HL-60/S4 treated with phorbol 12-myristate 13-acetate at 8.2 ng/mL for 4 days and 3 days (cell line): ENCODE measurements at regions not wholly inside any gene's neighbourhood (a gene's known extent, or its start where the extent isn't known, plus 50 kb on each side); places are given as distances from the start of the nearest gene placed in this dataset.
"Not testable (repeated sequence)": the region's sequence is repeated elsewhere in the genome, so short reads cannot be mapped to it uniquely, and the experiment has no call there.

Experiments
- in situ Hi-C: fragments of 300-500 bp; cut with MboI; formaldehyde crosslinking; loops from 2 replicates; pipeline ENCODE4 v1.15.0; 2022; ENCODE audit warnings: low sequenced_read_pairs

- in situ Hi-C loops = no loop called here
These were observed 154.7 kb upstream of the LSM14A start for GRCh38 chr19:34017601-34018000.

GRCh38 chr19:34018546-34018945, 153.8 kb upstream of the LSM14A start:
- in situ Hi-C loops = no loop called here

DNA sequence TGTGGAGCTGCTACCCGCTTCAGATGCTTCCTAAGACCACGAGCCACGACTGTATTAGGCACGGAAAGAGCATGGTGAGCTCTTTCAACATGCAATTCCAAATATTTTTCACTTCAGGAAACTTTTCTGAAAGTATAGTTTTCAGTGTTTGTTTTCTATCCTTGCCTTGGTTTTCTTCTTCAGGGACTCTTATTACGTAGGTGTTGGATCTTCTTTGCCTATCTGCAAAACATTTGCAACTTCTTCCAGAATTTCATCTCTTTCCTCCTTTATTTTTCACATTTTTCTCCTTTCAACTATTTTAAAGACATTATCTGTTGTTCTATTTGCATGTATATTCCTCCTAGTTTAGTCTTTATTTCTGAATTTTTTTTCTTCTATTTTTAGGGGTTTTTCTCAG, 148.9 kb upstream of the LSM14A start:
- in situ Hi-C loops = no loop called here

GRCh38 chr19:34033880-34034279, 138.4 kb upstream of the LSM14A start:
- in situ Hi-C loops = no loop called here

- in situ Hi-C loops = no loop called here
These were observed 137.9 kb upstream of the LSM14A start for GRCh38 chr19:34034318-34034846.

- in situ Hi-C loops = no loop called here
These were observed 130.3 kb upstream of the LSM14A start for GRCh38 chr19:34041925-34042521.

DNA sequence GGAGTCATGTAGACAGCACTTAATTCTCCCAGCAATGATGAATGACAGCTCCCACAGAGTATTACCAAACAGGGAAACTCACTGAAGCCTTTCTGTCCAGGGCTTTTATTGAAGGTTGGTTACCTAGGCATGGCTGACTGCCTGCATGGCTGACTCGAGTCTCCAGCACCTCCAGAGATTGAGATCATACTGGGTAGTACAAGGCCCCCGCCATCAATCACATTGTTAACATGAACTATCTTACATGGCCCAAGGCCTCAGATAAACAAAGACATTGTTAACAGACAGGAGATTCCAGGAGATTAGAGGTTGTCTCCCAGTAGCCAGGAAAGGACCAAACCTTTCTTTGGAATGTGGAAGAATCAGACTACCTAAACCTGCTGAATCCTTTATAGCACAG, 128.3 kb upstream of the LSM14A start:
- in situ Hi-C loops = no loop called here

DNA sequence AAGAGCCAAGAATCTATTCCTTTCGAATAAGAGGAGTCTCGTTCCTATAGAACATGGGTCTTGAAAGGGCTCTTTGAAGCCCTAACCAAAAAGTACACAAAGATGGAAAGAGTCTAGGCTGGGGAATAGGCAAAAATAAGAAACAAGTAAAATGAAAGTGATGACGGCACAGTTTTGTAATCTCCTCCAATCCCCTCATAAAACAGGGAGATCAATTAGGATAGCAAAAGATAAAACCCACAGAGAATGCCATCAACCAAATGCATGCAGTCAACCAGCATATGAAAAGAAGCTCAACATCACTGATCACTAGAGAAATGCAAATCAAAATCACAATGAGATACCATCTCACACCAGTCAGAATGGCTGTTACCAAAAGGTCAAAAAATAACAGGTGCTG, 122.4 kb upstream of the LSM14A start:
- in situ Hi-C loops = no loop called here

DNA sequence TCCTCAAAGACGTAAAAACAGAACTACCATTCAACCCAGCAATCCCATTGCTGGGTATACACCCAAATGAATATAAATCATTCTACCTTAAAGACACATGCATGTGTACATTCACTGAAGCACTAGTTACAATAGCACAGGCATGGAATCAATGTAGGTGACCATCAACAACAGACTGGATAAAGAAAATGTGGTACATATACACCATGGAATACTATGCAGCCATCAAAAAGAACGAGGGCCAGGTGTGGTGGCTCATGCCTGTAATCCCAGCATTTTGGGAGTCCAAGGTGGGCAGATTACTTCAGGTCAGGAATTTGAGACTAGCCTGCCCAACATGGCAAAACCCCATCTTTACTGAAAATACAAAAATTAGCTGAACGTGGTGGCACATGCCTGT, 121.9 kb upstream of the LSM14A start:
- in situ Hi-C loops = not testable (repeated sequence)

DNA sequence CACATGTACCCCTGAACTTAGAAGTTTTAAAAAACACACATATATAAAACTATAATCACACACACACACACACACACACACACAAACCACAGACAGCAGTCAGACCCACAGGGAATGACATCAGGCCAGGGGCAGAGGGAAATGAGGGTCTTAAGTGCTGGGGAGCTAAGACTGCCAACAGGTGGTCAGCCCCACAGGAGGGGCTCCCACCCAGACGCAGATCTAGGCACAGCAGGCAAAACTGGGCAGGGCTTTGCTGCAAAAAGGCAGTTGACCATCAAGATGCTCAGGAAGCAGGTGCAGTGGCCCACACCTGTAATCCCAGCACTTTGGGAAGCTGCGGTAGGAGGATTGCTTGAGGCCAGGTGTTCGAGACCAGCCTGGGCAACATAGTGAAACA, 121.0 kb upstream of the LSM14A start:
- in situ Hi-C loops = no loop called here

DNA sequence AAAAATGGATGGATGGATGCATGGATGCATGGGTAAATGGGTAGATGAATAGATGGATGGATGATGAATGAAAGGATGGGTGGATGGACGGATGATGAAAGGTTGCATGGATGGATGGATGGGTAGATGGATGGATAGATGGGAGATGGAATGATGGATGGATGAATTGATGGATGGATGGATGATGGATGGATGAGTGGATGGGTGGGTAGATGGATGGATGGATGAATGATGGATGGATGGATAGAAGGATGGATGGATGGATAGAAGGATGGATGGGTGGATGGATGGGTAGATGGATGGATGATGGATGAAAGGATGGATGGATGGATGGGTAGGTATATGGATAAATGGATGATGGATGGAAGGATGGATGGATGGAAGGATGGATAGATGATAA, 115.1 kb upstream of the LSM14A start:
- in situ Hi-C loops = no loop called here

GRCh38 chr19:34066007-34066643, 106.2 kb upstream of the LSM14A start:
- in situ Hi-C loops = no loop called here

DNA sequence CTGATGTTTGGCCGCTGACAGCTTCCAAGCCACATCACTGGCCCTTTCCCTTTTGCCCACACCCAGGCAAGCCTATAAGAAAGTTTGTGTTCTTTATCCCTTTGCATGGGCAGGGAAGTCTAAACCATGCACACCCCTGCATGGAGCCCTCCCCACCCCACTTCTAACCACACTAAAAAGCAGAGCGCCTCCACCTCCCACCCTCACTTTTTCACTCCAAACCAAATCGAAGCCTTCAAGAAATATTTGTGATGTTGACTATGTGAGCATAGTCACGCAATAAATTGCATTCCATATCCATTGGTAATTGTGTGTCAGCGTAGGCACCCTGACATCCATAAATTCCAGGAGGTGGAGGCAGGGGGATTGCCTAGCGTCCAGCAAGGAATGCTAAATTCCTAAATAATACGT, 104.4 kb upstream of the LSM14A start:
- in situ Hi-C loops = no loop called here

- in situ Hi-C loops = no loop called here
These were observed 96.6 kb upstream of the LSM14A start for GRCh38 chr19:34075661-34076091.

GRCh38 chr19:34082289-34083077, 89.8 kb upstream of the LSM14A start:
- in situ Hi-C loops = no loop called here

DNA sequence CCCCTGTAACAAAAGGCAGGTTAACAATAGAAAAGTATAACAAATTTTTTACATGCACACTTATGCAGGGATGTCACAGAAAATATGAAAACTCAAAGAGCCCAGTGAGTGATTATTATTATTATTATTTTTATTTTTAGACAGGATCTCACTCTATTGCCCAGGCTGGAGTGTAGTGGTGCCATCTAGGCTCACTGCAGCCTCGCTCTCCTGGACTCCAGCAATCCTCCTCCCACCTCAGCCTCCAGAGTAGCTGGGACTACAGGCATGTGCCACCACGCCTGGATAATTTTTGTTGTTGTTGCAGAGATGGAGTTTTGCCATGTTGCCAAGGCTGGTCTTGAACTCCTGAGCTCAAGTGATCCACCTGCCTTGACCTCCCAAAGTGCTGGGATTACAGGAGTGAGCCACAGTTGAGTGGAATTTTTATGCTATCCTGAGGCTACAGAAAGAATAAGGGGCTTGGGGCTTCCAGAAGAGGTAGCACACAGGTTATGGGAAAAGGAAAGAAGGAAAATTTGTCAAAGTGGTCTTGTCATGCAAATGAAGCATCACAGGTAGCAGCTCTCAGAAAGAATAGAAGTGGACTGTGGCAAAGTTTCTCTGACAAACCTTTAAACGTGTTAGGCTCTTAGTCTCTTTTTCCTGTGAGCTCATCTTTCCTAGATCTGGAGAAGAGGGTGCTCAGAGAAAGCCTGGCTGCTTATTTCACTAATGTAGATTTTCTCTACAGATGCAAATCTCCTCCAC, 87.7 kb upstream of the LSM14A start:
- in situ Hi-C loops = no loop called here

DNA sequence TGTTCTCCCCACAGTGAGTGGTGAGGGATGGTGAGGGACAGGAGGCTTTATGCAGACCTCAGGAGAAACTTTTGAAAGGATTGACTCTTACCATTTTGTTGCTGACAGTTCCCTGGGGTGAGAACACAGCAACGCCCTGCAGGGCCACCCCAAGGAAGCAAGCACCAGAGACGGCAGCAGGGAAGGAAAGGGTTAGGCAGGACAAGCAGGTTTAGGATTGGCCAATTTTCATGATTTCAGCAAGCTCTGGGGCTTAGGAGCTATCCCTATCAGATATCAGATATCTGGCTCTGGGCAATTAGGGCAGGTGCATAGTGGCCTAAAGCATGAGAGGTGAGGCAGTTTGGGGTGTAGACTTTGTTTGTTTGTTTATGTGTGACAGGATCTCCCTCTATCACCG, 87.0 kb upstream of the LSM14A start:
- in situ Hi-C loops = no loop called here

DNA sequence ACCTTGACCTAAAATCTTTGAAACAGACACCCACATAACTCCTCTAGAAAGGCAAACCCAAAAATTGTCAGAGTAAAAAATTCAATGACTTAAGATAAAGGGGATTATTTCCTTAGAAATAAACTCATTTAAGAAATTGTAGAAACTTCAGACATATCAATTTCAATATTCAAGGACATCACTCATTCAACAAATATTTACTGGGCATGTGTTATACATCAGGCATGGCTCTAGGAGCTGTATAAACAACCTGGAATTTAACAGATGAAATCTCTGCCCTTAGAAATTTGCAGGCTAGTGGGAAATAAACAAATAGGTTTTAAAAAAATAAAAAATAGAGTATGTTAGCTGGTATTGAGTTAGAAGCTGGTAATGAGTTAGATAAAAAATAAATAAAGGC, 84.0 kb upstream of the LSM14A start:
- in situ Hi-C loops = no loop called here

GRCh38 chr19:34089566-34089965, 82.7 kb upstream of the LSM14A start:
- in situ Hi-C loops = no loop called here

DNA sequence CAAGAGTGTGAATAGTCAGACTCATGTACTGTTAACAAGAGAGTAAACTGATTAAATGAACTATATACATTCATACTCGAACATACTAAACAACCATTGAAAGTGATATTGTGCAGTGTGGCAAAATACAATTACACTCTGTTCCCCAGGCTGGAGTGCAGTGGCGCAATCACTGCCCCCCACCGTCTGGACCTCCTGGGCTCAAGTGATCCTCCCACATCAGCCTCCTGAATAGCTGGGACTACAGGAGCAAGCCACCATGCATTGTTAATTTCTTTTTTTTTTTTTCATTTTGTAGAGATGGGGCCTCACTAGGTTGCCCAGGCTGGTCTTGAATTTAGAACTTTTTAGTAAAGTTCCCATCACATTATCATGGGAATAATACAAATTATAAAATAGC, 77.3 kb upstream of the LSM14A start:
- in situ Hi-C loops = loop anchor here (10.0 kb wide), 1 partner anchor 310 kb away; no protein-coding TSS in a partner anchor

DNA sequence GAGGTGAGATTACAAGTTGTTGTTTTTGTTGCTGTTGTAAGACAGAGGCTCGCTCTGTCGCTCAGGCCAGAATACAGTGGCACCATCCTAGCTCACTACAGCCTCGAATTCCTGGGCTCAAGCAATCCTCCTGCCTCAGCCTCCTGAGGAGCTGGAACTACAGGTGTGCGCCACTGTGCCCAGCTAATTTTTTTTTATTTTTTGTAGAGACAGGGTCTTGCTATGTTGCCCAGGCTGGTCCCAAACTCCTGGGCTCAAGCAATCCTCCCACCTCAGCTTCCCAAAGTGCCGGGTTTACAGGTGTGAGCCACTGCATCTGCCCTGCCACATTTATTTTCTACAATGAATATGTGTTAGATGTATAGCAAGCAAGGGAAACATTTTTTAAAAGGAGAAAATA, 76.9 kb upstream of the LSM14A start:
- in situ Hi-C loops = loop anchor here (10.0 kb wide), 1 partner anchor 311 kb away; no protein-coding TSS in a partner anchor
